Skeletal muscle cell (primary cell): ENCODE measurements at regions not wholly inside any gene's neighbourhood (a gene's known extent, or its start where the extent isn't known, plus 50 kb on each side); places are given as distances from the start of the nearest gene placed in this dataset.
"Not testable (repeated sequence)": the region's sequence is repeated elsewhere in the genome, so short reads cannot be mapped to it uniquely, and the experiment has no call there.

Experiments
- DNase-seq: peaks from one replicate; pipeline ENCODE4 v3.0.0-alpha.2; 2010; ENCODE audit warnings: low read depth
- H3K4me3 ChIP-seq: 2 replicates; pipeline ENCODE4 v1.5.1; 2011; ENCODE audit warnings: low read depth, mild to moderate bottlenecking, control low read depth, low read length, moderate library complexity

DNA sequence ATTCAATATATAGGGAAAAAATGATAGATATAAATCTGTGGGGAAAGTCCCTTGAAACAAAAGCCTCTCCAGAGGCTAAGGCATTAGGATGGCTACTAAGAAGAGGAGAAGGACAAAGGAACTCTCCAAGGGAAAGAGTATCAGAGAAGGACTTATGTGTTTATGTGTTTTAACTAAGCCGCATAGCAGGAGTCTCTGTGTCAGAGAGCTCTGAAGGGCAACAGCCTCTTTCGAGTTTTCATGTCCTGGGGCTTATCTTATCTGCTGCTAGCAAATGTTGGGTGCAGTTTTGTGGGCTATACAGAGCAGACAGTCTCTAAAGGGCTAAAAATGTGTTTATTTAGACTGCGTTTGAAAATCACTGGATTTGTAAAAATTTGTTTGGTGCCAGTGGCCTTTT lies 1145.6 kb upstream of the DIAPH2 start:
- no peak overlapping the region for H3K4me3 ChIP-seq
- no peak for DNase-seq

DNA sequence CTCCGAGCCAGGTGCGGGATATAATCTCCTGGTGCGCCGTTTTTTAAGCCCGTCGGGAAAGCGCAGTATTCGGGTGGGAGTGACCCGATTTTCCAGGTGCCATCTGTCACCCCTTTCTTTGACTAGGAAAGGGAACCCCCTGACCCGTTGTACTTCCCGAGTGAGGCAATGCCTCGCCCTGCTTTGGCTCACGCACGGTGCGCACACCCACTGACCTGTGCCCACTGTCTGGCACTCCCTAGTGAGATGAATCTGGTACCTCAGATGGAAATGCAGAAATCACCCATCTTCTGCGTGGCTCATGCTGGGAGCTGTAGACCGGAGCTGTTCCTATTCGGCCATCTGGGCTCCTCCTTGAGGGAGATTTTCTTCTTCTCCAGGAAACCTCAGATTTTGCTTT lies 1135.1 kb upstream of the DIAPH2 start:
- not testable (repeated sequence) for H3K4me3 ChIP-seq, DNase-seq

DNA sequence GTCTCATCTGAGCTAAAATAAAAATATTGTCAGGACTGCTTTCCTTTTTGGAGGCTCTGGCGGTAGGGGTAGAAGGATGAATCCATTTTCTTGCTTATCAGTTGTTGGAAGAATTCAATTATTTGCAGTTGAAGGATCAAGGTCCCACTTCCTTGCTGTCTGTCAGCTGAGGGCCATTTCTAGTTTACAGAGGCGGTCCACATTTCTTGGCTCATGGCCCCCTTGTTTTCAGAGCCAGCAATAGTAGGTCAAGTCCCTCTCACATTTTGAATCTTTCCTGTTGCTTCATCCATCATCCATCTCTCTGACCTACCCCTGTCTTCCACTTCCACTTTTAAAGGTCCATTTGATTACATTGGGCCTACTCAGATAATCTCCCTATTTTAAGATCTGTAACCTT lies 1099.3 kb upstream of the DIAPH2 start:
- DNase-seq = no peak
- H3K4me3 ChIP-seq = no peak overlapping the region

DNA sequence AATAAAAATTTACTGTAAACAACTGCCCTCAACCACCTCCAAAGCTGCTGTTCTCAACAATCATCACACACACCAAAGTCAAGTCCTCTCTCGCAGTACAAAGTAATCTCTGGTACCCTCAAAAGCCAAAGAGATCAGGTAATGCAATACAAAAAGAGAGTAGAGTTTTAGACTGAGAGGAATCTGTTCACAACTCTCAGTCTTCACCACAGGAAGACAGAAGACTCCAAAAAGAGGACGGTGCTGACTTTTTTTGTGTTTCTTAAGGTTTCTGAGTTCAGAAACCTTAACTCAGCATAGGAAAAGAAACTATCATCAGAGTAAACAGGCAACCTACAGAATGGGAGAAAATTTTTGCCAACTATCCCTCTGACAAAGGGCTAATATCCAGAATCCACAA lies 1072.3 kb upstream of the DIAPH2 start:
- no peak overlapping the region for H3K4me3 ChIP-seq
- no peak for DNase-seq

DNA sequence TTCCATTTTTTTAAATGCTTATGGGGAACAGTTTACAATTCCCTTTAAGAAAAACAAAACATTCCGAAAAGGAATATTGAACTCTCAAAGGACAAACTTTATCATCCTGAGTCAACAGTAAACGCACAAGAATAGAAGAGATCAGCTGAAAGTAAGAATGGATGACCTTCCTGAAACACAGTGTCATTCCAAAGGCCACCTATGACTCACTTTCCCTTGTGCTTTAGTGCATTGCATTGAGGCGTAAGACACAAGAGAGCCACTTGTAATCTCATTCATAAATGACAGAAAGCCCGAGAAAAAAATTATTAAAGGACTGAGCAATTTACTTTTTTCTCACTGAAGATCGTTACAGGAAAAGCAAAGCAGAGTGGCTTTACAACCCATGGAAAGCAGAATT lies 1062.4 kb upstream of the DIAPH2 start:
- no peak overlapping the region for H3K4me3 ChIP-seq
- DNase-seq = no peak

DNA sequence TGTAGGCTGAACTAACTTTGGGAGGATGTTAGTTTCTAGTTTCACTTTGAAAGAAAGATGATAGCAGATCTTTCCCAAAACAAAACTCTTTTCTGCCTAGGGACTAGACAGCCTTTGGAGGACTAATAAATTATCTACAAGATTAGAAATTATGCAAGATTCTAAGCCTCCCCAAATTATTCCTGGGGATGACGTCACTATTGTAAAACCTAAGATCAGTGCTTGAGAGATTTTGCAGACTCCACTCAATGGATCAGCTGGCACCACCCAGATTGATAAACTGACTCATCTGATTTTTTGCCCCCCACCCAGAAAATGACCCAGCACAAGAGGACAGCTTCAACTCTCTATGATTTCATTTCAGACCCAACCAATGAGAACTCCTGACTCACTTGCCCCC lies 1057.9 kb upstream of the DIAPH2 start:
- no peak overlapping the region for H3K4me3 ChIP-seq
- DNase-seq = no peak

DNA sequence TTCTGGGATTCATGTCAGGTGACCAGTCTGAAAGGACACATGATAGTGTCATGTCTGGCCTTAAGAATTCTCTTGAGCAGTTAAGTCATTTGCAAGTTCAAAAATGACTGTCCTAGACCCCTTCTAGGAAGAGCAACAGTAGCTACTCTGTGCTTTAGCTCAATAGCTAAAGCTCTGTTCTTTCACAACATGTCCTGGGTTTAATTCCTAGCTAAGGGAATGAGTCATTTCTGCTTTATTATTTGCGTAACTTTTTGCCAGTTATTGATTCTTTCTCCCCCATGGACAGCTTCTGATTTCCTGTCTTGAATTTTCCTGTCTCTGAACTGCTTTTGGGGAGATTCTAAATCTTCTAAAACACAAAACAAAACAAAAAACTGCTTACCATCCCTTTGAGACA lies 1055.8 kb upstream of the DIAPH2 start:
- H3K4me3 ChIP-seq = no peak overlapping the region
- no peak for DNase-seq

DNA sequence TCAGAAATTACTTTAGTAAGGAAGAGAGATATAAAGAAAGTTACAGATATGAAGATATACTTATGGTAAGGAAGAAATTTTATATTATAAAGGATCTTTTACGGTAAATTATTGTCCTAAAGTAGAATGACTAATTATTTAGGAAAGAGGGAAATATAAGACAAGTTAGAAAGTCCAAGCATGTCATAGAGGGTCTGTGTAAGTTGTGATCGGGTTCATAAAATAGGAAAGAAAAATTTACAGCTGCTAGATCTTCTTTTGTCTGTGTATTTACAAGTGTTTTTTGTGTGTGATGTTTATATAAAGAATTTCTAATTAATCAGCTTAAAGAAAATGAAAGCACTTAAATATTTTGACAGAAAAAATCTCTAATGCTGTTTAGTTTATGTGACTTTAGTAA lies 1054.9 kb upstream of the DIAPH2 start:
- no peak overlapping the region for H3K4me3 ChIP-seq
- DNase-seq = no peak

DNA sequence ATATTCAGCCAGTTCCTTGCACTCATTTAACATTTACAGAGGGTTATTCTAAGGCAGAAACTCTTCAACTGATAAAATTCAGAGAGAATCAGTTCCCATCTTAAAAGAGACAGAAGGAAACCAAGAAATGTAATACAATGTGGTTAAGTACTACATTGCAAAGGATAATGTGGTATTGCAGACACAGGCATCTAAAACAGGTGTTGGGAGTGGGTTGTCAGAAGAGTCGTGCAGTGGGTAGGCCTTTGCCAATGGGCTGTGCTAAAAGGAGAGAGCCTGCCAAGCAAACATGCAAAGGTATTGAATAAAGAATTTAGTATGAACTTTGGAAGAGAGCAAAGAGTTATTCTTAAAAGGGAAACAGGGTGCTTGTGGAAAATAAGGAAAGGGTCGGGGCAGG lies 1044.4 kb upstream of the DIAPH2 start:
- no peak for DNase-seq
- H3K4me3 ChIP-seq = no peak overlapping the region

DNA sequence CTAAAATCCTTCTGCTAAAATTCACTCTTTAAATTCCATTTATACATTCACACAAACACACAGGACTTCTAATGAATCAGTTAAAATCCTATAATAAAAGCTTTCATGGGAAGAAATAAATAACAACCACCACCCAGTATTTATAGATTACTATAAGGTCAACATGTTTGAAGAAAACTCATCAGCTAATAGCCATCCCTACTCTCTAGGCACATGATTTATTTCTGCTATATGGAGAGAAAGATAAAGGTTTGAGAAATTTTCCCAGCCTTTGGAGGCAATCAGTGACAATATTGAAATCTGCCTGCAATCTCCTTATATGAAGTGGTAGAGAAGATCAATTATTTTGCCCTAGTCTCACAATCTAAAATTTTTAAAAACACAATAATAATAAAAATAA lies 1038.9 kb upstream of the DIAPH2 start:
- H3K4me3 ChIP-seq = no peak overlapping the region
- no peak for DNase-seq

DNA sequence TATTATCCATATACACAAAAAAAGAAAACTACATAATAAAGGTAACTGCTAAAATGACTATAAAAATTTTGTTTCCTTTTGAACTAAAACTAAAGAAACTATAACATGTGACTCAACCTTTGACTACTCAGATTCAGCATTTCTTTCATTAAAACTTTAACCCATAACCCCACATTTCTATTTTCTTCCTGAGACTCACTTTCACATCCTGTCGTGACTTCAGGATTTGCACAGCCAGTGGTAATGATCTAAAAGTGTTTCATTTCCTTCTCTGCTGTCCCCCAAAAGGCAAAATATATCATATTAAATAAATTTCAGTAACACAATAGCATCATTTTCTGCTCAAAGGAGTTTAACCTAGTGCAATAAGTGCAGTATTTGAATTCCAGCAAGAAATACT lies 1022.4 kb upstream of the DIAPH2 start:
- no peak overlapping the region for H3K4me3 ChIP-seq
- DNase-seq = no peak

DNA sequence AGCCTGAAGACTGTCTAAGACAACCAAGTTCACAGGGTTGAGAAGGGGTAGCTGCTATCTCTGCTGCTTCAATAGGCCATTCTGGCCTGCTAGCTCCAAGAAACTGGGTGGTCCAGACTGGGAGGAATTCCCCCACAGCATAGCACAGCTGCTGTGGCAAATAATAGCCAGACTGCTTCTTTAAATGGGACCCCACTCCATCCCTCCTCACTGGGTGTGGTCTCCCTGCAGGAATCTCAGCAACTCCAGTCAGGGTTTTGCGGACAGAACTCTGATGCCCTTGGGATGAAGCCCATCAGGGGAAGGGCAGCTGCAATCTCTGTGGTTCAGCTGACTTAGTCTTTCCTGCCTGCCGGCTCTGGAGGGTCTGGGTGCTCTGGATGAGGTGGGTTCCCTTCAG lies 1018.6 kb upstream of the DIAPH2 start:
- DNase-seq = no peak
- no peak overlapping the region for H3K4me3 ChIP-seq

DNA sequence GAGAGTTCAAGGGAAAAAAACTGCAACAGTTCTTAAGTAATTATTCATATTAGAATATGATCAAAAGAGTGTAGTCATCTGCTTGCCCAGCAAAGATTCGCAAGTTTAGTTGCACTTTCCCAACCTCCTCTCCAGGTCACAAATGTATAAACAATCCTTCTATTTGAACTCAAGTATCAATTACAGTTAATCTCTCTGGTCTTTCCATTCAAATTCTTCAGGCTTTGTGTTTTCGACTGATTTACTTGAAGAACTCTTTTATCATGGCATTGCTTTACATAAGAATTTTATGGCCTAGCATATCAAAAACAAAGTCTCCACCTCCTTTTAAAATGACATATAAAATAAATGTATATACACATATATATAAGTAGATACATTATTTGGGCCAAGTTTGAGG lies 1009.6 kb upstream of the DIAPH2 start:
- DNase-seq = no peak
- no peak overlapping the region for H3K4me3 ChIP-seq

DNA sequence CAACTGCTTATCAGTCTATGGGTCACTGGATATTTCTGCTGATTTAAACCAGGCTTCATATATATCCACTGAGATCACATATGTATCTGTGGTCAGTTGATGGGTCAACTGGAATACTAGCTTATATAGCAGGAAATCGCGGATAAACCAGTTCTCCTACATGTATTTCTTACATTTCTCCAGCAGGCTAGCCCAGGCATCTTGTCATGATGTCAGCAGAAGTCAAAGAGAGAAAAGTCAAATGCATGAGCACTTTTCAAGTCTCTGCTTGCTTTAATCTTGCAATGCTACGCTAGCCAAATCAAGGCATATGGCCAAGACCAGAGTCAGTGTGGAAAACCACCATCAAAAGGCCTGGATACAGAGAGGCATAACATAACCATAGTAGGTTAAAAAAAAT lies 1008.8 kb upstream of the DIAPH2 start:
- H3K4me3 ChIP-seq = no peak overlapping the region
- no peak for DNase-seq

DNA sequence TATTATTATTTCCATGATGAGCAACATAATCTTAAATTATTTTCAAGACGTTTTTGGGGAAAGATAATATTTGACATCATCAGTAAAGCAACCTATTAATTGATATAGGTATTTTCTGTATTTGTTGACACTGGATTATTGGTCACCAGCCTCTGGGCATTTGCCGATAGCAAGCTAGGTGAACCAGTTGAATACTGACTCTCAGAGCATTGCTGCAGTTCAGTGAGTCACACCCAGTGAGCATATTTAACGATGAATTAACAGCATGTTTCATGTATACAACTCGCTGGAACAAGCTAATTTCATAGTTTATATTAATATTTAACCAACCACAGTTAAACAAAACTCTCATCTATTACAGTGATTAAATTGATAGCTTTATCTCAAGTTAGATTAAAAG lies 1006.0 kb upstream of the DIAPH2 start:
- no peak overlapping the region for H3K4me3 ChIP-seq
- DNase-seq = no peak

DNA sequence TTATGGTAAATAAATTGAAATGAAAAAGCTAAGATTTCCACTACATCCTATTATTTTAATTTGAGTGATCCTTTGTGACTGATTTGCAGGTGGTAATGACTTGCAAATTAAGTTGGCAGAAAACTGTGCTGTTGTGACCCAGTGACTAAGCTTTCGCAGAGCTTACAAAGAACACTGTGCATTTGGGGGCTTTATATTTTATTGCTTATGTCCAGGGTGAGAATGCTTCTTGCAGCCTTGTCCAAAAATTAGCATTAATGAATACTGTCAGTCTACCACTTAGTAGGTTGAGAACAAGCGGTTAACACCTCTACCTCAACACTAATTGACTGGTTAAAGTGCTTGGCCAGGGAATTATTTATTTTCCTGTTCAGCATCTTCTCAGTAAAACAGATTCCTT lies 991.3 kb upstream of the DIAPH2 start:
- DNase-seq = no peak
- H3K4me3 ChIP-seq = no peak overlapping the region

DNA sequence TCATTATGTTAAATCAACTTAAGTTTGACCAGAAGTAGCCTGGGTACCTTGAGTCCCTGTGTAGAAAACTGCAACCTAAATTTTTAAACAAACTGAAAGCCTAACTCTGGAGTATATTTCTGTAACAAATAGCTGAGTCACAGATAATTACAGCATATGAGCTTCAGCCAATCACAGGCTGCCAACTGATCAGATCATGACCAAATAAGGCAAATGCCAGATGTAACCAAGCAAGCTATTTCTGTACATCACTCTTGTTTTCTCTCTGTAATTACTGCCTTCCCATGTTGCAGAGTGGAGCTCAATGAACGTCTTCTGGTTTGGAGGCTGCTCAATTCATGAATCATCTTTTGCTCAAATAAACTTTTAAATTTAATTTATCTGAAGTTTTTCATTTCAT lies 980.9 kb upstream of the DIAPH2 start:
- no peak overlapping the region for H3K4me3 ChIP-seq
- DNase-seq = peak; percentile 35

DNA sequence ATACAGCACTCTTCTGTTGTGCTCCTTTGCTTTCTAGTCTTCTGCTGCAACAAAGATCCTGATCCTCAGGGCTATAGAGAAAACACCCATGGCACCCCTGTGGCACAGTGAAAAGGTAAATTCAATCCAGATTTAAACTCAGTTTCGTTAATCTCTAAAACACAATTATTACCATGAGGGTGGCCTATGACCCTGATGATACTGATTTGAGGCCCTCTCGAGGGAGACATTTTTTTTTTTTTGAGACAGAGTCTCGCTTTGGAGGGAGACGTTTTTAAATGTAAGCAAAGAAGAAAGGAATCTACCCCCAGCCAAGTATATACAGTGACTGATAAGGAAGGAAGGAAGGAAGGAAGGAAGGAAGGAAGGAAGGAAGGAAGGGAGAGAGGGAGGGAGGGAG lies 967.8 kb upstream of the DIAPH2 start:
- H3K4me3 ChIP-seq = no peak overlapping the region
- DNase-seq = no peak

DNA sequence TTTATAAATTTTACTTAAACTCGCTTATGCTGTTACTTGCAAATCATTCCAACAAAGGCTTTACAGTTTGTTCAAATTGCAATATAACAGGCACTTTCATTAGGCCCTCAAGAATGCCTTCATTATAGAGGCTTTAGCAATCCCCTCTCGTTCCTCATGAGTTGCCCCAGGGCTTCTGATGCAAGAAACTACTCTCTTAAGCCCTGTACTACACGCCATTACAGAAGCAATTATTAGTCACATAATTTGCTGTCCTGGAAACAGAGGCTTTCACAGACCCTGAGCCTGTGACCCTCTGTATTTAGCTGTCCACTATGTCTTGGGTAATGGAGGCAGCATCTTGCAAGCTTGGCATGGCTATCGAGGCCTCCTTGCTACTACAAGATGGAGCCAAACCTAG lies 965.9 kb upstream of the DIAPH2 start:
- no peak for DNase-seq
- no peak overlapping the region for H3K4me3 ChIP-seq

DNA sequence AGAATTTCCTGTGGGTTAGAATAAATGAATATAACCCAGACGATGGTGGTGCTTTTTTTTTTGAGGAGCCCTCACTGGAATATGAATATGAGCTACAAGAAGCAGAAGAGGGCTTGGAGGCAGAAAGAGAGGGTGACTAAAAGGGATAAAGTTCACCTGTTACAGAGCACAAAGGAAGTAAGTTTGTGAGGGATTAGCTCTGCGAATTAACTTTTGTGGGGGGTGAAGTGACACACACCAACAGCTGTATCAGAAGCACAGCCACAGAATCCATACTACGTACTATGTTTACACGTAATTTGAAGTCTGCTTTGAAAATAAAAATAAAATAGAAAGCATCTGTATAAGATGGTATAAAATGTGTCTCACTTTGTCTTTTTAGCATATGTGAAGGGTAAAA lies 963.6 kb upstream of the DIAPH2 start:
- no peak for DNase-seq
- no peak overlapping the region for H3K4me3 ChIP-seq

DNA sequence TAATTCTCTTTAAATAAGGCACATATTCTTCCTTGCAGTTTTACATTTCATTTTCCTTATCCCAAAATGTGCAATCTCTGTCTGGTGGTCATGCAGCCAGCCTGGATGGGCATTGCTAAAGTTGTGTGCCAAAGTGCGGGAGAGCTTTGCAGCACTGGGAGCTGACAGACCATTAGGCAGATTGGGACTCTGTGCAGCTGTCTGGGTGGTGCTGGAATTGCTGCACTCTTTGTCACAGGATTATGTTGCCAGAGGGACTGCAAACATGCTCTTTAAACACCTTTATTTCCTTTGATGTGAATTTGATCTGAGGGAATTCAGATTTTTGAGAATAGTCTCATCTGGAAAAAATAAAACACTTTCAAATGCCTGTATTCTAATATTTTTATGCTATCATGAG lies 956.2 kb upstream of the DIAPH2 start:
- DNase-seq = no peak

DNA sequence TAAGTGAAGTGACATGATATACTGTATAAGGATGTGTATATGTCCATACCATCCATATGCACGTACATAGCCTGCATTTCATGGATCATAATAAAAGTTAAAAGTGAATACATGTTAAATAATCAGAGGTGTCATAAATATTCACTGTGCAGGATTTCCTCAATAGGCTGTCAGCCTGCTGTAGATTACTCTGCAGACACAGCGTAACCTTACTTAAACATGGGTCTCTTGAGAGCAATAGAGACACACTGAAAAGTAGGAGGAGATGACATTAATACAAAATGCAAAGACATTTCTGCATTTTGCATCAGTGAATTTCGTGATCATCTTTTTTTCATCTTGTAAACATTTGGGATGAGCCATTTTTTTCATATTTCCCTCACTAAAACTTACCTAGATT lies 955.2 kb upstream of the DIAPH2 start:
- no peak for DNase-seq
- no peak overlapping the region for H3K4me3 ChIP-seq

More for the DNA sequence above, 956.2 kb upstream of the DIAPH2 start:
- H3K4me3 ChIP-seq = no peak overlapping the region

DNA sequence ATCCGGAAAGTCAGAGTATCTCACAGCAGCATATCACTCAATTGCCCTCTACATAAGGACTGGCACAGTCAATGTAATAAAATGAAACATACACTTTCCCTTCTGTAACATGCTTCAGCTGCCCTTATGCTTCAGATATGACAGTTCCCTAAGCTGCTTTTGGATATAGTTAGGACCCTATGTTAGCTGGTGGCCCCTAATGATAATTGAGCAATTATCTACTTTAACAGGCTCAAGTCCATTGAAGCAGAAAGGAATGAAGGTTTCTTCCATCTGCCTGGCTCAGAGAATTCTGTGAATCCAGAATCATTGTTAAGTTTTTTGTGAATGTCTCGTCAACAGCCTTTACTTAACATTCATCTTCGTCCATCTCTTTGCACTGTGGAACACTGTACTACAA lies 951.2 kb upstream of the DIAPH2 start:
- H3K4me3 ChIP-seq = no peak overlapping the region
- no peak for DNase-seq
